Natural killer cell (primary cell): ENCODE measurements at regions not wholly inside any gene's neighbourhood (a gene's known extent, or its start where the extent isn't known, plus 50 kb on each side); places are given as distances from the start of the nearest gene placed in this dataset.

Experiments
- ATAC-seq, 3 donors: fragments of 150-1000 bp in 2 of 3; fragments of 200-7000 bp in 1 of 3; cut with Tn5 transposase; 1 replicate in 1 of 3; 2 replicates in 2 of 3; pipeline ENCODE4 v1.10.0; 2021; ENCODE audit warnings: mild to moderate bottlenecking in 2 of 3, moderate library complexity in 2 of 3
- DNase-seq, 2 donors: peaks; one replicate each; pipeline versions ENCODE4 v3.0.0 to v3.0.0-alpha.2; 2013 to 2021; ENCODE audit warnings: mixed read lengths in 1 of 2
- H3K27ac ChIP-seq: one replicate; pipeline ENCODE4 v1.5.1; 2013; ENCODE audit warnings: mild to moderate bottlenecking, low read length
- H3K27me3 ChIP-seq: one replicate; pipeline ENCODE4 v1.6.1; 2013; ENCODE audit warnings: low read length; ENCODE audit not compliant: control insufficient read depth, insufficient read depth
- H3K36me3 ChIP-seq: one replicate; pipeline ENCODE4 v1.6.1; 2013; ENCODE audit warnings: low read length; ENCODE audit not compliant: control insufficient read depth, insufficient read depth
- H3K4me1 ChIP-seq: one replicate; pipeline ENCODE4 v1.6.1; 2013; ENCODE audit warnings: low read length; ENCODE audit not compliant: control insufficient read depth, insufficient read depth
- H3K4me3 ChIP-seq: one replicate; pipeline ENCODE4 v1.5.1; 2013; ENCODE audit warnings: low read length
- H3K9me3 ChIP-seq: one replicate; pipeline ENCODE4 v1.6.1; 2013; ENCODE audit warnings: low read length; ENCODE audit not compliant: control insufficient read depth, insufficient read depth
- H3K27ac Mint-ChIP-seq, 2 donors: one replicate each; pipeline ENCODE4 v1.8.0; 2022; ENCODE audit warnings: mild to moderate bottlenecking in 2 of 2, mixed read lengths in 2 of 2, moderate library complexity in 1 of 2
- H3K27me3 Mint-ChIP-seq, 2 donors: one replicate each; pipeline ENCODE4 v1.8.0; 2022; ENCODE audit warnings: low read depth in 2 of 2, mixed read lengths in 2 of 2
- H3K36me3 Mint-ChIP-seq: one replicate; pipeline ENCODE4 v1.8.0; 2022; ENCODE audit warnings: mixed read lengths
- H3K4me1 Mint-ChIP-seq, 2 donors: one replicate each; pipeline ENCODE4 v1.8.0; 2022; ENCODE audit warnings: mixed read lengths in 2 of 2
- H3K4me3 Mint-ChIP-seq: one replicate; pipeline ENCODE4 v1.8.0; 2022; ENCODE audit warnings: mild to moderate bottlenecking, moderate library complexity, mixed read lengths
- H3K9me3 Mint-ChIP-seq, 2 donors: one replicate each; pipeline ENCODE4 v1.8.0; 2022; ENCODE audit warnings: mixed read lengths in 2 of 2
- WGBS: methylation state at CpG from one replicate; pipeline ENCODE4 v1.1.7; 2013; ENCODE audit warnings: missing lambda C conversion rate; ENCODE audit not compliant: insufficient coverage; 5-methylcytosine and 5-hydroxymethylcytosine counted together
- intact Hi-C: fragments of 100-400 bp; cut with micrococcal nuclease; formaldehyde crosslinking; loops from one replicate; pipeline ENCODE4 v1.14.2; 2022
- TF ChIP-seq, protein P1 (sequence below): fragments of 200-600 bp; IDR thresholded peaks from one replicate; pipeline ENCODE4 v1.8.0; 2022; ENCODE audit warnings: antibody characterized with exemption

DNA sequence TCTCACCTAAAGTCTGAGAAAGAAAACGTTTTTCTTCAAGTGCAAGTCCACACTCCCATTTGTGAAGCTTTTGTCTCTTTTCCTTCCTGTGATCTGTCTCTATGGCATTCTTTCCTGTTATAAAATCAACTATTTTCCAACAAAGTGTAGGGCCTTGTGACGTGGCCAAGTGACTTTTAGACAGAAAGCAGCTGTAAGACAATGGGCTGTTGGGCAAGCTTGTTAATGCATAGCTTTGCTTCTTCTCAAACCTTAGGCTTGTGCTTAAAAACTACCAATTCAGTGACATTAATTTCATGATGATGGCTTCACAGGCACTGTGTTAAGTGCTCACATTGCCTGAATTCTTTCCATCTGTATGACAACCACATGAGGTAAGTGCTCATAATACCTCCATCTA, 83.5 kb downstream of the VCY1B start:
- no peaks in the 10 kb centered on the region for H3K4me1 ChIP-seq
- H3K36me3 ChIP-seq, result no peaks in the 10 kb centered on the region
- Mint-ChIP-seq H3K9me3 (peaks cover 0 to 4% of the 10 kb centered on the region in 2 donors), H3K27ac (no peak overlapping the region), H3K4me3 (no peak overlapping the region), H3K4me1 (no peaks in the 10 kb centered on the region), H3K36me3 (no peaks in the 10 kb centered on the region), H3K27me3 (no peaks in the 10 kb centered on the region)
- TF ChIP-seq, protein P1, sequence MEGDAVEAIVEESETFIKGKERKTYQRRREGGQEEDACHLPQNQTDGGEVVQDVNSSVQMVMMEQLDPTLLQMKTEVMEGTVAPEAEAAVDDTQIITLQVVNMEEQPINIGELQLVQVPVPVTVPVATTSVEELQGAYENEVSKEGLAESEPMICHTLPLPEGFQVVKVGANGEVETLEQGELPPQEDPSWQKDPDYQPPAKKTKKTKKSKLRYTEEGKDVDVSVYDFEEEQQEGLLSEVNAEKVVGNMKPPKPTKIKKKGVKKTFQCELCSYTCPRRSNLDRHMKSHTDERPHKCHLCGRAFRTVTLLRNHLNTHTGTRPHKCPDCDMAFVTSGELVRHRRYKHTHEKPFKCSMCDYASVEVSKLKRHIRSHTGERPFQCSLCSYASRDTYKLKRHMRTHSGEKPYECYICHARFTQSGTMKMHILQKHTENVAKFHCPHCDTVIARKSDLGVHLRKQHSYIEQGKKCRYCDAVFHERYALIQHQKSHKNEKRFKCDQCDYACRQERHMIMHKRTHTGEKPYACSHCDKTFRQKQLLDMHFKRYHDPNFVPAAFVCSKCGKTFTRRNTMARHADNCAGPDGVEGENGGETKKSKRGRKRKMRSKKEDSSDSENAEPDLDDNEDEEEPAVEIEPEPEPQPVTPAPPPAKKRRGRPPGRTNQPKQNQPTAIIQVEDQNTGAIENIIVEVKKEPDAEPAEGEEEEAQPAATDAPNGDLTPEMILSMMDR, result no peak
- WGBS, result 60% methylated on average over 2 of the region's 2 CpGs
- no peak overlapping the region for H3K4me3 ChIP-seq
- H3K9me3 ChIP-seq, result no peaks in the 10 kb centered on the region
- no peak overlapping the region for H3K27ac ChIP-seq
- ATAC-seq (no peak), DNase-seq (no peak)
- intact Hi-C loops, result no loop called here
- H3K27me3 ChIP-seq, result no peaks in the 10 kb centered on the region

DNA sequence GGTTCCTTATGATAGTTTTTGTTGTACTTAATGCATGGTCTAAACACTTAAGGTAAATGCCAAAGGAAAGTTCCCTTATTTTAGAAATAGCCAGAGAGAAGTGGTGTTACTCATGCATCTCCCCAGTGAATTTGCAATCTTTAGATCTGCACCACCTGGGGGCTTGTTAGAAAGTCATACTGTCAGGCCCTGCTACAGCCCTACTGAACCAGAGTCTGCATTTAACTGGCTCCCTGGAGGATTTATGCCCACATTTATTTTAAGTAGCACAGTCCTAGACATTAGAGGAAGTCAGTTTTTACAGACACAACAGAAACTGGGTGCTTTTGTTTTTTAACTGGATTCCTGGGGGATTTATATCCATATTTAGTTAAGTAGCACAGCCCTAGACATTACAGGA, 89.6 kb downstream of the VCY1B start:
- Histone ChIP-seq H3K9me3 (no peaks in the 10 kb centered on the region), H3K36me3 (no peaks in the 10 kb centered on the region), H3K4me1 (no peaks in the 10 kb centered on the region), H3K4me3 (no peak overlapping the region), H3K27ac (no peak overlapping the region), H3K27me3 (no peaks in the 10 kb centered on the region)
- DNase-seq (no peak), ATAC-seq (no peak)
- TF ChIP-seq, protein P1, result no peak
- Mint-ChIP-seq H3K27me3 (no peaks in the 10 kb centered on the region), H3K9me3 (peaks cover 0 to 7% of the 10 kb centered on the region in 2 donors), H3K4me3 (no peak overlapping the region), H3K27ac (no peak overlapping the region), H3K36me3 (no peaks in the 10 kb centered on the region), H3K4me1 (no peaks in the 10 kb centered on the region)
- intact Hi-C loops, result no loop called here

DNA sequence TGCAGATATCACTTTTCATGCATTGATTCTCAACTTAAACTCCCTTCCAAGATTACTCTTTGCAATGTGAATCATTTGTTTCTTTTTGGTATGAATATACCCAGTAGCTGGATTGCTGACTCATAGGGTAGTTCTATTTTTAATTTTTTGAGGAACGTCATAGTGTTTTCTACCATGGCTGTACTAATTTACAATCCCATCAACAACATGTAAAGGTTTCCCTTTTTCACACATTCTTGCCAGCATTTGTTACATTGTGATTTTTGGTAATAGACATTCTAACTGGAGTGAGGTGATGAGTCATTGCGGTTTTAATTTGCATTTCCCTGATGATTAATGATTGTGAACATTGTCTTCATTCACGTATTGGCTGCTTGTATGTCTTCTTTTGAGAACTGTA, 126.7 kb downstream of the VCY1B start:
- Histone ChIP-seq H3K9me3 (no peaks in the 10 kb centered on the region), H3K27me3 (no peaks in the 10 kb centered on the region), H3K27ac (no peak overlapping the region), H3K4me3 (no peak overlapping the region), H3K4me1 (no peaks in the 10 kb centered on the region), H3K36me3 (no peaks in the 10 kb centered on the region)
- WGBS, result 71% methylated on average over 1 of the region's 3 CpGs
- TF ChIP-seq, protein P1, result no peak
- ATAC-seq, result no peak
- DNase-seq, result no peak
- Mint-ChIP-seq H3K4me1 (no peaks in the 10 kb centered on the region), H3K27ac (no peak overlapping the region), H3K27me3 (no peaks in the 10 kb centered on the region), H3K36me3 (no peaks in the 10 kb centered on the region), H3K4me3 (no peak overlapping the region), H3K9me3 (peaks cover 0 to 5% of the 10 kb centered on the region in 2 donors)
- intact Hi-C loops, result no loop called here

DNA sequence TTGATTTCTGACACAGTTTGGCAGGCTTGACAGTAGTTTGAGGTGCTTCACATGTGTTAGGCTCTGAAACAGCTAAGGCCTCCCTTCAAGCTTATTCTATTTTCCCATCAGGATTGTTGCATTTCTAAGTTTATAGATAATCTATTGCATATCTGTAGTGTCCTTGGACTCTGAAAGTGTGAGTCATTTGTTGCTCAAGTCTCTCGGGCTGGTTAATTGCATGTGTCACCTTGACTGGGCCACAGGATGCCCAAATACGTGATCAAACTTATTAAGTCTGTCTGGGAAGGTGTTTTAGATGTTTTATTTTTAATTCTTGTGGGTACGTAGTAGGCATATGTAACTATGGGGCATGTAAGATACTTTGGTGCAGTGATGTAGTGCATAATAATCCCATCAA, 166.0 kb downstream of the VCY1B start:
- Histone ChIP-seq H3K27me3 (no peaks in the 10 kb centered on the region), H3K9me3 (no peaks in the 10 kb centered on the region), H3K4me1 (no peaks in the 10 kb centered on the region), H3K4me3 (no peak overlapping the region), H3K36me3 (no peaks in the 10 kb centered on the region), H3K27ac (no peak overlapping the region)
- Mint-ChIP-seq H3K4me3 (no peak overlapping the region), H3K9me3 (no peaks in the 10 kb centered on the region), H3K27ac (no peak overlapping the region), H3K4me1 (no peaks in the 10 kb centered on the region), H3K36me3 (no peaks in the 10 kb centered on the region), H3K27me3 (no peaks in the 10 kb centered on the region)
- DNase-seq (no peak), ATAC-seq (no peak)
- 60% methylated on average over 1 of the region's 3 CpGs for WGBS
- intact Hi-C loops, result no loop called here
- TF ChIP-seq, protein P1, result no peak
